DND-41 (cell line): ENCODE measurements at regions not wholly inside any gene's neighbourhood (a gene's known extent, or its start where the extent isn't known, plus 50 kb on each side); places are given as distances from the start of the nearest gene placed in this dataset.

Experiments
- ATAC-seq: fragments of 200-7000 bp; cut with Tn5 transposase; 3 replicates; pipeline ENCODE4 v1.9.1; 2021; ENCODE audit warnings: low read depth; ENCODE audit not compliant: insufficient read depth
- DNase-seq: peaks from one replicate; pipeline ENCODE4 v3.0.0-alpha.2; 2020
- H2AFZ ChIP-seq: 2 replicates; pipeline ENCODE4 v1.6.0; 2012; ENCODE audit warnings: low read depth, low read length
- H3K27ac ChIP-seq: 2 replicates; pipeline ENCODE4 v1.5.1; 2012; ENCODE audit warnings: low read length, inconsistent platforms
- H3K27me3 ChIP-seq: fragments of 200-600 bp; sonication (generic); 2 replicates; pipeline ENCODE4 v1.6.0; 2012; ENCODE audit warnings: low read length, mild to moderate bottlenecking, inconsistent platforms; ENCODE audit not compliant: insufficient read depth, poor library complexity
- H3K36me3 ChIP-seq: 2 replicates; pipeline ENCODE4 v1.5.1; 2012; ENCODE audit warnings: low read length, inconsistent platforms; ENCODE audit not compliant: insufficient read depth
- H3K4me1 ChIP-seq: 2 replicates; pipeline ENCODE4 v1.5.1; 2012; ENCODE audit warnings: mild to moderate bottlenecking, low read length; ENCODE audit not compliant: insufficient read depth
- H3K4me2 ChIP-seq: 2 replicates; pipeline ENCODE4 v1.6.0; 2012; ENCODE audit warnings: mild to moderate bottlenecking, moderate library complexity, low read length, inconsistent platforms; ENCODE audit not compliant: insufficient read depth
- H3K4me3 ChIP-seq, 2 experiments: fragments of 200-600 bp in 1 of 2; shearing (Covaris generic) in 1 of 2; 2 replicates each; pipeline ENCODE4 v1.5.1; 2012 to 2016; ENCODE audit warnings: inconsistent platforms in 2 of 2, low read length in 2 of 2, mild to moderate bottlenecking in 2 of 2, low read depth in 1 of 2, moderate library complexity in 1 of 2
- H3K79me2 ChIP-seq: 2 replicates; pipeline ENCODE4 v1.6.0; 2012; ENCODE audit warnings: low read length, inconsistent platforms; ENCODE audit not compliant: insufficient read depth
- H3K9ac ChIP-seq: 2 replicates; pipeline ENCODE4 v1.6.0; 2012; ENCODE audit warnings: low read depth, mild to moderate bottlenecking, inconsistent platforms, low read length, moderate library complexity
- H3K9me3 ChIP-seq: 2 replicates; pipeline ENCODE4 v1.5.1; 2012; ENCODE audit warnings: low read length, moderate library complexity, mild to moderate bottlenecking, inconsistent platforms; ENCODE audit not compliant: insufficient read depth, severe bottlenecking
- H4K20me1 ChIP-seq: 2 replicates; pipeline ENCODE4 v1.6.0; 2012; ENCODE audit warnings: low read length; ENCODE audit not compliant: insufficient read depth
- EZH2 ChIP-seq: IDR thresholded peaks from 3 replicates; pipeline ENCODE4 v1.6.1; 2012; ENCODE audit warnings: borderline replicate concordance, low read depth, mild to moderate bottlenecking, moderate library complexity, low read length, inconsistent platforms; ENCODE audit not compliant: severe bottlenecking
- TF ChIP-seq, protein P1 (sequence below): IDR thresholded peaks from 2 replicates; pipeline ENCODE4 v1.5.1; 2012; ENCODE audit warnings: borderline replicate concordance, low read length, moderate library complexity, mild to moderate bottlenecking; ENCODE audit not compliant: poor library complexity, severe bottlenecking; ENCODE audit errors: extremely low read depth

DNA sequence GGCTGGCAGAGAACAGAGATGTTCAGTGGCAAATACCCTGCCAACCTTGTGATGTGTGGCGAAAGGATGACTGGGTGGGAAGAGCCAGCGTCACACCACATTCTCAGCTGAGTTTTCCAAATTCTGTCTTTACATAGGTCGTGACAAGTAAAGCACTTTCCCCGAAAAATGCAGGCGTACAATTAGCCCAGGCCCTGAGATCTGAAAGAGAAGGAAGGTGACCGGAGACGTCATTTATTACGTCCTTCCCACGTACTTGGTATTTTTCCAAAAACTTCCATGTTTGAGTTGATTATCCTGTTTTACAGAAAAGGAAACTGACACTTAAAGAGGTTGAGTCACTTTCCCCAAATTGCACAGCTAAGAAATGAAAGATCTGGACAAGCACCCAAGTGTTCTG lies 413.3 kb downstream of the PRDM2 start:
- TF ChIP-seq, protein P1, sequence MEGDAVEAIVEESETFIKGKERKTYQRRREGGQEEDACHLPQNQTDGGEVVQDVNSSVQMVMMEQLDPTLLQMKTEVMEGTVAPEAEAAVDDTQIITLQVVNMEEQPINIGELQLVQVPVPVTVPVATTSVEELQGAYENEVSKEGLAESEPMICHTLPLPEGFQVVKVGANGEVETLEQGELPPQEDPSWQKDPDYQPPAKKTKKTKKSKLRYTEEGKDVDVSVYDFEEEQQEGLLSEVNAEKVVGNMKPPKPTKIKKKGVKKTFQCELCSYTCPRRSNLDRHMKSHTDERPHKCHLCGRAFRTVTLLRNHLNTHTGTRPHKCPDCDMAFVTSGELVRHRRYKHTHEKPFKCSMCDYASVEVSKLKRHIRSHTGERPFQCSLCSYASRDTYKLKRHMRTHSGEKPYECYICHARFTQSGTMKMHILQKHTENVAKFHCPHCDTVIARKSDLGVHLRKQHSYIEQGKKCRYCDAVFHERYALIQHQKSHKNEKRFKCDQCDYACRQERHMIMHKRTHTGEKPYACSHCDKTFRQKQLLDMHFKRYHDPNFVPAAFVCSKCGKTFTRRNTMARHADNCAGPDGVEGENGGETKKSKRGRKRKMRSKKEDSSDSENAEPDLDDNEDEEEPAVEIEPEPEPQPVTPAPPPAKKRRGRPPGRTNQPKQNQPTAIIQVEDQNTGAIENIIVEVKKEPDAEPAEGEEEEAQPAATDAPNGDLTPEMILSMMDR: no peak
- no peak for TF ChIP-seq EZH2
- Histone ChIP-seq H3K4me2 (no peak overlapping the region), H3K27ac (peak overlapping the region; percentile 66), H3K9ac (no peak overlapping the region), H2AFZ (no peak overlapping the region), H3K36me3 (no peaks in the 10 kb centered on the region), H4K20me1 (no peaks in the 10 kb centered on the region), H3K9me3 (no peaks in the 10 kb centered on the region), H3K4me1 (peaks cover 33% of the 10 kb centered on the region), H3K27me3 (no peaks in the 10 kb centered on the region), H3K4me3 (no peak overlapping the region), H3K79me2 (no peaks in the 10 kb centered on the region)
- ATAC-seq (no peak), DNase-seq (no peak)

DNA sequence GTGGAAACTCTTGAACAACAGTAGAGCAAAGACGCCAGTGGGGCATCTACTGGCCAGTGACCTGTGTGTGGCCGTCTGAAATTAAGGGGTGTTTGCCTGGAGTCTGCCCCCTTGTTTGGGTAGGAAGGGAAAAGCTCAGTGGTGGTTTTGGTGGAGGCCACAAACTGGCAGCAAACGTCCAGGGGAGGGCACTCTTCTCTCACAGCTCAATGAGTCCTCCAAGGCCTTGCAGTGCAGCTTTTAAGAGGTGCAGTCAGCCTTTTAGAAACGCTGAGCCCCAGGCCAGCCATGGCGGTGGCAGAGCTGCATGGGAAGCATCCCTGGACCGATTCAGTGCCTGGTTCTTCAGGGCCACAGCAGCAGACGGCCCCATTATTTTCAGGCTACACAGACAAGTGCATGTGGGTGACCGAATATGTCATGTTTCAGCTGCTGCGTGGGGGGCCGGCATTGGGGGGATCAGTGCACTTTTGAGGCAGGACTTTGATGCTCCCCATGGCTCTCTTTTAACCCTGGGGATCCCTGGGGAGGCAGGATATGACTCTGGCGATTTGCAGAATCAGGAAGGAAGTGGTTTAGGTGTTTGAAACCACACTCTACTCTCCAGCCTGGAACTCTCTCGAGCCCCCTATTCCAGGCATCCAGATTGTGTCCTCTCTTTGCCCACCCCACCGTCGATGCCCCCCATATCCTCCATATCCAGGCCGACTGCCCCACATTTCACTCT lies 414.0 kb downstream of the PRDM2 start:
- ATAC-seq (peak; percentile 82), DNase-seq (peak; percentile 76)
- Histone ChIP-seq H3K4me2 (peak overlapping the region; percentile 26; the same call in 1 of the 2 replicates), H3K79me2 (no peaks in the 10 kb centered on the region), H2AFZ (no peak overlapping the region), H4K20me1 (no peaks in the 10 kb centered on the region), H3K27me3 (no peaks in the 10 kb centered on the region), H3K4me1 (peaks cover 33% of the 10 kb centered on the region), H3K9ac (no peak overlapping the region; the same call in 1 of the 2 replicates), H3K9me3 (no peaks in the 10 kb centered on the region), H3K4me3 (no peak overlapping the region), H3K27ac (peak overlapping the region; percentile 66), H3K36me3 (no peaks in the 10 kb centered on the region)
- no peak for TF ChIP-seq EZH2
- TF ChIP-seq, protein P1: peak; percentile 81

DNA sequence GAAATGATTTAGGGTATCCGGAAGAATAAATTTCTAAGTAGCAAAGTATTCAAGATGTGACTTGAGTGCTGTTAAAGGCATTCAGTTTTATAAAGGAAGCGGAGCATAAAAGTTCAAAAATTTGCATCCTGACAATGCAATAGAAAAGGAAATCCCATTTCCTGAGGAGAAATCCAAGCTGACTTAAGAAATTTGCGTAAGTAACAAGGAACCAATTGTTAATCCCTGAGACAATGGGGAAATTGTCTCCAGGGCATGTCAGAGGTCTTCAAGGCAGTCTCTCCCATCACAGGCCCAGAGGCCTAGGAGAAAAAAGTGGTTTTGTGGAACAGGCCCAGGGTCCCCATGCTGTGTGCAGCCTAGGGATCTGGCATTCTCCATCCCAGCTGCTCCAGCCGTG lies 416.0 kb downstream of the PRDM2 start:
- Histone ChIP-seq H3K27ac (no peak overlapping the region), H2AFZ (no peak overlapping the region), H3K4me1 (peaks cover 33% of the 10 kb centered on the region), H3K4me3 (no peak overlapping the region), H3K36me3 (no peaks in the 10 kb centered on the region), H3K79me2 (no peaks in the 10 kb centered on the region), H4K20me1 (no peaks in the 10 kb centered on the region), H3K27me3 (no peaks in the 10 kb centered on the region), H3K9ac (no peak overlapping the region), H3K9me3 (peaks cover 6% of the 10 kb centered on the region), H3K4me2 (no peak overlapping the region)
- TF ChIP-seq, protein P1: no peak
- TF ChIP-seq EZH2: no peak
- no peak for DNase-seq
- ATAC-seq: no peak
